Glutamatergic neuron (in vitro differentiated cells): ENCODE measurements at regions not wholly inside any gene's neighbourhood (a gene's known extent, or its start where the extent isn't known, plus 50 kb on each side); places are given as distances from the start of the nearest gene placed in this dataset.
"Not testable (repeated sequence)": the region's sequence is repeated elsewhere in the genome, so short reads cannot be mapped to it uniquely, and the experiment has no call there.

Source experiments
- DNase-seq: peaks from one replicate; pipeline ENCODE4 v3.0.0; 2022
- H3K27ac Mint-ChIP-seq: one replicate; pipeline ENCODE4 v1.8.0; 2020; ENCODE audit warnings: mild to moderate bottlenecking, mixed read lengths, inconsistent platforms; ENCODE audit not compliant: unreplicated experiment
- H3K27me3 Mint-ChIP-seq: one replicate; pipeline ENCODE4 v1.8.0; 2020; ENCODE audit warnings: mild to moderate bottlenecking, moderate library complexity, mixed read lengths, inconsistent platforms; ENCODE audit not compliant: unreplicated experiment
- H3K36me3 Mint-ChIP-seq: one replicate; pipeline ENCODE4 v1.8.0; 2020; ENCODE audit warnings: mild to moderate bottlenecking, mixed read lengths, inconsistent platforms; ENCODE audit not compliant: unreplicated experiment
- H3K4me1 Mint-ChIP-seq: one replicate; pipeline ENCODE4 v1.8.0; 2020; ENCODE audit warnings: mild to moderate bottlenecking, low read depth, mixed read lengths, inconsistent platforms; ENCODE audit not compliant: unreplicated experiment
- H3K4me3 Mint-ChIP-seq: one replicate; pipeline ENCODE4 v1.8.0; 2020; ENCODE audit warnings: mild to moderate bottlenecking, mixed read lengths, inconsistent platforms; ENCODE audit not compliant: unreplicated experiment
- H3K9me3 Mint-ChIP-seq: one replicate; pipeline ENCODE4 v1.8.0; 2020; ENCODE audit warnings: mild to moderate bottlenecking, moderate library complexity, mixed read lengths, inconsistent platforms; ENCODE audit not compliant: unreplicated experiment
- TF ChIP-seq, protein P1 (sequence below): fragments of 200-600 bp; sonication (generic); IDR thresholded peaks from one replicate; pipeline ENCODE4 v1.5.0; 2021; ENCODE audit not compliant: partially characterized antibody, unreplicated experiment

GRCh38 chr1:90354704-90355103, 359.8 kb downstream of the ZNF326 start:
- Mint-ChIP-seq H3K9me3 (peaks cover 2% of the 10 kb centered on the region), H3K27ac (no peak overlapping the region), H3K4me3 (no peak overlapping the region), H3K36me3 (no peaks in the 10 kb centered on the region), H3K4me1 (peaks cover 6% of the 10 kb centered on the region), H3K27me3 (peaks cover 6% of the 10 kb centered on the region)
- TF ChIP-seq, protein P1, sequence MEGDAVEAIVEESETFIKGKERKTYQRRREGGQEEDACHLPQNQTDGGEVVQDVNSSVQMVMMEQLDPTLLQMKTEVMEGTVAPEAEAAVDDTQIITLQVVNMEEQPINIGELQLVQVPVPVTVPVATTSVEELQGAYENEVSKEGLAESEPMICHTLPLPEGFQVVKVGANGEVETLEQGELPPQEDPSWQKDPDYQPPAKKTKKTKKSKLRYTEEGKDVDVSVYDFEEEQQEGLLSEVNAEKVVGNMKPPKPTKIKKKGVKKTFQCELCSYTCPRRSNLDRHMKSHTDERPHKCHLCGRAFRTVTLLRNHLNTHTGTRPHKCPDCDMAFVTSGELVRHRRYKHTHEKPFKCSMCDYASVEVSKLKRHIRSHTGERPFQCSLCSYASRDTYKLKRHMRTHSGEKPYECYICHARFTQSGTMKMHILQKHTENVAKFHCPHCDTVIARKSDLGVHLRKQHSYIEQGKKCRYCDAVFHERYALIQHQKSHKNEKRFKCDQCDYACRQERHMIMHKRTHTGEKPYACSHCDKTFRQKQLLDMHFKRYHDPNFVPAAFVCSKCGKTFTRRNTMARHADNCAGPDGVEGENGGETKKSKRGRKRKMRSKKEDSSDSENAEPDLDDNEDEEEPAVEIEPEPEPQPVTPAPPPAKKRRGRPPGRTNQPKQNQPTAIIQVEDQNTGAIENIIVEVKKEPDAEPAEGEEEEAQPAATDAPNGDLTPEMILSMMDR: no peak
- no peak for DNase-seq

GRCh38 chr1:90351019-90351418, 356.1 kb downstream of the ZNF326 start:
- Mint-ChIP-seq H3K4me3 (no peak overlapping the region), H3K4me1 (no peaks in the 10 kb centered on the region), H3K27ac (no peak overlapping the region), H3K36me3 (no peaks in the 10 kb centered on the region), H3K9me3 (peaks cover 2% of the 10 kb centered on the region), H3K27me3 (peaks cover 6% of the 10 kb centered on the region)
- TF ChIP-seq, protein P1: no peak
- no peak for DNase-seq

GRCh38 chr1:90349510-90349909, 354.6 kb downstream of the ZNF326 start:
- H3K27ac Mint-ChIP-seq: no peak overlapping the region
- DNase-seq: no peak

DNA sequence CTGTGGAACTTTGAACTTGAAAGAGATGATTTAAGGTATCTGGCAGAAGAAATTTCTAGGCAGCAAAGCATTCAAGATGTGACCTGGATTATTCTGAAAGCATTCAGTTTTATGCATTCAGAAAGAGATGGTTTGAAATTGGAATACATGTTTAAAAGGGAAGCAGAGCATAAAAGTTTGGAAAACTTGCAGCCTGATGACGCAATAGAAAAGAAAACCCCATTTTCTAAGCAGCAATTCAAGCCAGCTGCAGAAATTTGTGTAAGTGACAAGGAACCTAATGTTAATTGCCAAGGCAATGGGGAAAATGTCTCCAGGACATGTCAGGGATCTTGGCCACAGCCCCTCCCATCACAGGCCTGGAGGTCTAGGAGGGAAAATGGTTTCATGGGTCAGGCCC, 354.0 kb downstream of the ZNF326 start:
- H3K4me1 Mint-ChIP-seq: no peaks in the 10 kb centered on the region
- no peak overlapping the region for H3K4me3 Mint-ChIP-seq
- H3K36me3 Mint-ChIP-seq: no peaks in the 10 kb centered on the region
- H3K9me3 Mint-ChIP-seq: peaks cover 2% of the 10 kb centered on the region
- TF ChIP-seq, protein P1: no peak
- H3K27ac Mint-ChIP-seq: no peak overlapping the region
- DNase-seq: no peak
- peaks cover 5% of the 10 kb centered on the region for H3K27me3 Mint-ChIP-seq

More at GRCh38 chr1:90349510-90349909, 354.6 kb downstream of the ZNF326 start:
- TF ChIP-seq, protein P1: no peak
- H3K4me1 Mint-ChIP-seq: no peaks in the 10 kb centered on the region
- H3K9me3 Mint-ChIP-seq: peaks cover 2% of the 10 kb centered on the region
- no peak overlapping the region for H3K4me3 Mint-ChIP-seq
- peaks cover 5% of the 10 kb centered on the region for H3K27me3 Mint-ChIP-seq
- H3K36me3 Mint-ChIP-seq: no peaks in the 10 kb centered on the region

DNA sequence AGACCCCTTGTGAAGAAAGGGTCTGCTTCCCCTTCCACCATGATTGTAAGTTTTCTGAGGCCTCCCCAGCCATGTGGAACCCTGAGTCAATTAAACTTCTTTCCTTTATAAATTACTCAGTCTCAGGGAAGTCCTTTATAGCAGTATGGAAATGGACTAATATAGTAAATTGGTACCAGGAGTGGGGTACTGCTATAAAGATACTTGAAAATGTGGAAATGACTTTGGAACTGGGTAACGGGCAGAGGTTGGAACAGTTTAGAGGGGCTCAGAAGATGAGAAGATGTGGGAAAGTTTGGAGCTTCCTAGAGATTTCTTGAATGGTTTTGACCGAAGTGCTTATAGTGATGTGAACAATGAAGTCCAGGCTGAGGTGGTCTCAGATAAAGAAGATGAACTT, 353.5 kb downstream of the ZNF326 start:
- not testable (repeated sequence) for H3K36me3 Mint-ChIP-seq, DNase-seq, H3K4me1 Mint-ChIP-seq, H3K4me3 Mint-ChIP-seq, H3K27me3 Mint-ChIP-seq, H3K9me3 Mint-ChIP-seq, H3K27ac Mint-ChIP-seq

DNA sequence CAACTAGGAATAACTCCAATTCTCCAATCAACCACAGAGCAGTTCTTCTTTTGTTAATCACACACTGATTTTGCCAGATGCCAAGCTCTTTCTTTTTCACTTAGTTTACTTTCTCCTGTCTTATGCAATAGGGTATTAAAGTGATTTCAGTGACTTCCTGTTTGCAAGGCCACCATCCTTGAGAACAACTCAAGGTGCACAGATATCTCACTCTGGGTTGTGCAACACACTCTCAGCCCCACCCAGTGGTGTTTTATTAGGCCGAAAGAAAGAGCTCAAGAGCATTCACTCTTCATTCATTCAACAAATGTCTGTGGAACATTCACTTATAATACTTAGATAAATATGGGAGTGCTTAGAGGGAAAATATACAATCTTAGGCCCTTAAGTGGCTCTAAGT, 352.5 kb downstream of the ZNF326 start:
- DNase-seq: no peak
- Mint-ChIP-seq H3K9me3 (peaks cover 2% of the 10 kb centered on the region), H3K36me3 (no peaks in the 10 kb centered on the region), H3K4me3 (no peak overlapping the region), H3K4me1 (no peaks in the 10 kb centered on the region), H3K27ac (no peak overlapping the region), H3K27me3 (peaks cover 4% of the 10 kb centered on the region)
- TF ChIP-seq, protein P1: no peak
